GM10266 (cell line): ENCODE measurements at regions not wholly inside any gene's neighbourhood (a gene's known extent, or its start where the extent isn't known, plus 50 kb on each side); places are given as distances from the start of the nearest gene placed in this dataset.

Experiments used
- DNase-seq: peaks from one replicate; pipeline ENCODE4 v3.0.0; 2012; ENCODE audit errors: extremely low spot score
- CTCF ChIP-seq: IDR thresholded peaks from 2 replicates; pipeline ENCODE4 v1.5.1; 2012; ENCODE audit warnings: mild to moderate bottlenecking, low read depth; ENCODE audit not compliant: control insufficient read depth, insufficient read depth; ENCODE audit errors: missing control alignments

GRCh38 chr21:31489726-31490125 is 145.7 kb upstream of the TIAM1 start:
- no peak for DNase-seq
- TF ChIP-seq CTCF = no peak

- DNase-seq = no peak
These were observed 145.0 kb upstream of the TIAM1 start for GRCh38 chr21:31489014-31489413.

GRCh38 chr21:31484219-31484618 is 140.2 kb upstream of the TIAM1 start:
- TF ChIP-seq CTCF = no peak
- DNase-seq = no peak

More at GRCh38 chr21:31489014-31489413, 145.0 kb upstream of the TIAM1 start:
- no peak for TF ChIP-seq CTCF

GRCh38 chr21:31483146-31483545 is 139.1 kb upstream of the TIAM1 start:
- no peak for TF ChIP-seq CTCF
- DNase-seq = no peak

GRCh38 chr21:31482460-31482859 is 138.4 kb upstream of the TIAM1 start:
- DNase-seq = no peak
- no peak for TF ChIP-seq CTCF

- DNase-seq = no peak
- TF ChIP-seq CTCF = no peak
These were observed 136.2 kb upstream of the TIAM1 start for GRCh38 chr21:31480228-31480627.

GRCh38 chr21:31479714-31480113 is 135.7 kb upstream of the TIAM1 start:
- TF ChIP-seq CTCF = no peak
- no peak for DNase-seq
